ENCODE measurements at regions not wholly inside any gene's neighbourhood (a gene's known extent, or its start where the extent isn't known, plus 50 kb on each side); places are given as distances from the start of the nearest gene placed in this dataset.

GRCh38 chr6:41470331-41471063 is 75.7 kb upstream of the FOXP4 start:
- no peaks in the 10 kb centered on the region for H3K79me2 ChIP-seq (ENCODE audit: control insufficient read depth, insufficient read depth, low read length)
- ChIA-PET POLR2A (no interaction called here), CTCF (interaction anchor here (1.2 to 1.8 kb wide), 5 partner anchors 9 to 122 kb away, joined by 3 to 5 read pairs (median 4); no protein-coding TSS in a partner anchor)
- dilution Hi-C loops (cut with MboI; ENCODE audit: extremely low pct_ligation_motif_present, low sequenced_read_pairs) (no loop called here), intact Hi-C loops (cut with micrococcal nuclease) (no loop called here)
- TF ChIP-seq POLR2AphosphoS5 (IDR thresholded peaks at IDR 0.05; ENCODE audit: insufficient read depth, low read depth, low read length): no peak
- peak; percentile 89 for TF ChIP-seq EZH2 (IDR thresholded peaks at IDR 0.05; ENCODE audit: borderline replicate concordance, low read depth, low read length, severe bottlenecking)
- DNase-seq (ENCODE audit: low read depth, low spot score) (no peak), FAIRE-seq (no peak)
- H4K20me1 ChIP-seq (replicated peaks; ENCODE audit: control insufficient read depth, extremely low read depth, insufficient read depth, low read length): no peaks in the 10 kb centered on the region
- peaks cover 33 to 41% of the 10 kb centered on the region in 2 experiments for H3K27me3 ChIP-seq (ENCODE audit: control insufficient read depth in 2 of 2, insufficient read depth in 2 of 2, low read length in 2 of 2)
- H3K9me3 ChIP-seq (replicated peaks; ENCODE audit: control insufficient read depth, insufficient read depth, low read length): no peaks in the 10 kb centered on the region
- no peak overlapping the region for H3K27ac ChIP-seq (ENCODE audit: insufficient read depth, low read depth, low read length)
- no peaks in the 10 kb centered on the region for H3K4me1 ChIP-seq (ENCODE audit: control insufficient read depth, extremely low read depth, insufficient read depth, low read length)
- H2AFZ ChIP-seq (ENCODE audit: low read depth, low read length): no peak overlapping the region
- no peak overlapping the region for H3K9ac ChIP-seq (replicated peaks; ENCODE audit: extremely low read depth, insufficient read depth, low read length)
- no peaks in the 10 kb centered on the region for H3K9me1 ChIP-seq (replicated peaks; ENCODE audit: control insufficient read depth, extremely low read depth, insufficient read depth, low read length)
- BruUV-seq (replicated peaks): no TSS peak
- H3K36me3 ChIP-seq (ENCODE audit: control insufficient read depth in 2 of 2, extremely low read depth in 1 of 2, insufficient read depth in 2 of 2, low read length in 2 of 2): no peaks in the 10 kb centered on the region
- no peak overlapping the region for H3K4me3 ChIP-seq (replicated peaks in 1 of 3; ENCODE audit: insufficient read depth in 1 of 3, low read depth in 1 of 3, low read length in 3 of 3)
- no peak overlapping the region for H3K4me2 ChIP-seq (ENCODE audit: insufficient read depth, low read length)

- Histone ChIP-seq H3K27me3 (ENCODE audit: control insufficient read depth in 2 of 2, insufficient read depth in 2 of 2, low read length in 2 of 2) (peaks cover 33 to 46% of the 10 kb centered on the region in 2 experiments), H3K79me2 (ENCODE audit: control insufficient read depth, insufficient read depth, low read length) (no peaks in the 10 kb centered on the region), H3K4me2 (ENCODE audit: insufficient read depth, low read length) (no peak overlapping the region), H3K9me3 (replicated peaks; ENCODE audit: control insufficient read depth, insufficient read depth, low read length) (no peaks in the 10 kb centered on the region), H2AFZ (ENCODE audit: low read depth, low read length) (no peak overlapping the region), H3K4me1 (ENCODE audit: control insufficient read depth, extremely low read depth, insufficient read depth, low read length) (no peaks in the 10 kb centered on the region), H3K9ac (replicated peaks; ENCODE audit: extremely low read depth, insufficient read depth, low read length) (no peak overlapping the region), H3K27ac (ENCODE audit: insufficient read depth, low read depth, low read length) (no peak overlapping the region), H3K4me3 (replicated peaks in 1 of 3; ENCODE audit: insufficient read depth in 1 of 3, low read depth in 1 of 3, low read length in 3 of 3) (no peak overlapping the region), H4K20me1 (replicated peaks; ENCODE audit: control insufficient read depth, extremely low read depth, insufficient read depth, low read length) (no peaks in the 10 kb centered on the region), H3K36me3 (ENCODE audit: control insufficient read depth in 2 of 2, extremely low read depth in 1 of 2, insufficient read depth in 2 of 2, low read length in 2 of 2) (no peaks in the 10 kb centered on the region), H3K9me1 (replicated peaks; ENCODE audit: control insufficient read depth, extremely low read depth, insufficient read depth, low read length) (no peaks in the 10 kb centered on the region)
- DNase-seq (ENCODE audit: low read depth, low spot score) (no peak), FAIRE-seq (no peak)
- POLR2A ChIA-PET: no interaction called here
- intact Hi-C loops (cut with micrococcal nuclease) (no loop called here), dilution Hi-C loops (cut with MboI; ENCODE audit: extremely low pct_ligation_motif_present, low sequenced_read_pairs) (no loop called here)
- TF ChIP-seq POLR2A (IDR thresholded peaks at IDR 0.05; ENCODE audit: low read depth, low read length): no peak
- TF ChIP-seq EZH2 (IDR thresholded peaks at IDR 0.05; ENCODE audit: borderline replicate concordance, low read depth, low read length, severe bottlenecking): no peak
- no peak for TF ChIP-seq FOS (IDR thresholded peaks at IDR 0.05; ENCODE audit: borderline replicate concordance, insufficient read depth, low read length)
- no peak for TF ChIP-seq CTCF (IDR thresholded peaks at IDR 0.05; ENCODE audit: extremely low read depth in 1 of 2, insufficient read depth in 1 of 2, low read depth in 1 of 2, low read length in 2 of 2)
- TF ChIP-seq POLR2AphosphoS5 (IDR thresholded peaks at IDR 0.05; ENCODE audit: insufficient read depth, low read depth, low read length): no peak
- no peak for TF ChIP-seq MYC (IDR thresholded peaks at IDR 0.05; ENCODE audit: low read depth, low read length)
- TF ChIP-seq MAX (IDR thresholded peaks at IDR 0.05; ENCODE audit: insufficient read depth, insufficient read length): no peak
- no peak for TF ChIP-seq JUN (IDR thresholded peaks at IDR 0.05; ENCODE audit: borderline replicate concordance, insufficient read depth, insufficient read length, low read depth)
- TF ChIP-seq GATA2 (IDR thresholded peaks at IDR 0.05; ENCODE audit: insufficient read depth, insufficient read length, low read depth, low read length): no peak
- CTCF ChIA-PET: interaction anchor here (1.6 to 1.8 kb wide), 2 partner anchors 10 to 47 kb away, joined by 4 to 5 read pairs; no protein-coding TSS in a partner anchor
- BruUV-seq (replicated peaks): no TSS peak
These were observed 74.9 kb upstream of the FOXP4 start for GRCh38 chr6:41471064-41471895.
